ENCODE measurements at regions not wholly inside any gene's neighbourhood (a gene's known extent, or its start where the extent isn't known, plus 50 kb on each side); places are given as distances from the start of the nearest gene placed in this dataset.

- H3K4me1 ChIP-seq (ENCODE audit: control insufficient read depth in 3 of 3, insufficient read depth in 3 of 3, low read length in 3 of 3), result peaks cover 2 to 18% (median 16%) of the 10 kb centered on the region in 3 donors
- no peak overlapping the region for H3K4me3 ChIP-seq (ENCODE audit: low read length in 3 of 3)
- H3K27ac ChIP-seq (ENCODE audit: low read depth, low read length), result no peak overlapping the region
- H3K27me3 ChIP-seq (ENCODE audit: control insufficient read depth in 3 of 3, insufficient read depth in 3 of 3, low read length in 3 of 3), result no peaks in the 10 kb centered on the region
- no peak overlapping the region for H3K9ac ChIP-seq (ENCODE audit: low read depth in 1 of 3, low read length in 3 of 3)
- no peaks in the 10 kb centered on the region for H3K36me3 ChIP-seq (ENCODE audit: control insufficient read depth in 3 of 3, insufficient read depth in 3 of 3, low read length in 3 of 3)
- H3K9me3 ChIP-seq (ENCODE audit: control insufficient read depth in 3 of 3, low read length in 3 of 3), result no peaks in the 10 kb centered on the region
These were observed 284.2 kb upstream of the ZMIZ1 start for GRCh38 chr10:78784546-78784945.

GRCh38 chr10:78785066-78785465, 283.7 kb upstream of the ZMIZ1 start:
- Histone ChIP-seq H3K4me1 (ENCODE audit: control insufficient read depth in 3 of 3, insufficient read depth in 3 of 3, low read length in 3 of 3) (peaks cover 2 to 14% (median 12%) of the 10 kb centered on the region in 3 donors), H3K9me3 (ENCODE audit: control insufficient read depth in 3 of 3, low read length in 3 of 3) (no peaks in the 10 kb centered on the region), H3K27ac (ENCODE audit: low read depth, low read length) (no peak overlapping the region), H3K9ac (ENCODE audit: low read depth in 1 of 3, low read length in 3 of 3) (no peak overlapping the region), H3K27me3 (ENCODE audit: control insufficient read depth in 3 of 3, insufficient read depth in 3 of 3, low read length in 3 of 3) (no peaks in the 10 kb centered on the region), H3K36me3 (ENCODE audit: control insufficient read depth in 3 of 3, insufficient read depth in 3 of 3, low read length in 3 of 3) (no peaks in the 10 kb centered on the region), H3K4me3 (ENCODE audit: low read length in 3 of 3) (no peak overlapping the region)

GRCh38 chr10:78785991-78786390, 282.8 kb upstream of the ZMIZ1 start:
- Histone ChIP-seq H3K27me3 (ENCODE audit: control insufficient read depth in 3 of 3, insufficient read depth in 3 of 3, low read length in 3 of 3) (no peaks in the 10 kb centered on the region), H3K9me3 (ENCODE audit: control insufficient read depth in 3 of 3, low read length in 3 of 3) (no peaks in the 10 kb centered on the region), H3K27ac (ENCODE audit: low read depth, low read length) (no peak overlapping the region), H3K4me3 (ENCODE audit: low read length in 3 of 3) (no peak overlapping the region), H3K4me1 (ENCODE audit: control insufficient read depth in 3 of 3, insufficient read depth in 3 of 3, low read length in 3 of 3) (peaks cover 2 to 5% (median 4%) of the 10 kb centered on the region in 3 donors), H3K9ac (ENCODE audit: low read depth in 1 of 3, low read length in 3 of 3) (no peak overlapping the region), H3K36me3 (ENCODE audit: control insufficient read depth in 3 of 3, insufficient read depth in 3 of 3, low read length in 3 of 3) (no peaks in the 10 kb centered on the region)

- Histone ChIP-seq H3K4me1 (ENCODE audit: control insufficient read depth in 3 of 3, insufficient read depth in 3 of 3, low read length in 3 of 3) (peaks cover 0 to 3% (median 2%) of the 10 kb centered on the region in 3 donors), H3K9me3 (ENCODE audit: control insufficient read depth in 3 of 3, low read length in 3 of 3) (no peaks in the 10 kb centered on the region), H3K9ac (ENCODE audit: low read depth in 1 of 3, low read length in 3 of 3) (no peak overlapping the region), H3K27ac (ENCODE audit: low read depth, low read length) (no peak overlapping the region), H3K36me3 (ENCODE audit: control insufficient read depth in 3 of 3, insufficient read depth in 3 of 3, low read length in 3 of 3) (no peaks in the 10 kb centered on the region), H3K4me3 (ENCODE audit: low read length in 3 of 3) (no peak overlapping the region), H3K27me3 (ENCODE audit: control insufficient read depth in 3 of 3, insufficient read depth in 3 of 3, low read length in 3 of 3) (no peaks in the 10 kb centered on the region)
These were observed 281.6 kb upstream of the ZMIZ1 start for GRCh38 chr10:78787125-78787524.

GRCh38 chr10:78794736-78795455, 273.9 kb upstream of the ZMIZ1 start:
- Histone ChIP-seq H3K27me3 (ENCODE audit: control insufficient read depth in 3 of 3, insufficient read depth in 3 of 3, low read length in 3 of 3) (peaks cover 0 to 2% (median 0%) of the 10 kb centered on the region in 3 donors), H3K4me3 (ENCODE audit: low read length in 3 of 3) (no peak overlapping the region), H3K9ac (ENCODE audit: low read depth in 1 of 3, low read length in 3 of 3) (no peak overlapping the region), H3K27ac (ENCODE audit: low read depth, low read length) (no peak overlapping the region), H3K36me3 (ENCODE audit: control insufficient read depth in 3 of 3, insufficient read depth in 3 of 3, low read length in 3 of 3) (no peaks in the 10 kb centered on the region), H3K4me1 (ENCODE audit: control insufficient read depth in 3 of 3, insufficient read depth in 3 of 3, low read length in 3 of 3) (no peaks in the 10 kb centered on the region), H3K9me3 (ENCODE audit: control insufficient read depth in 3 of 3, low read length in 3 of 3) (peaks cover 0 to 2% (median 0%) of the 10 kb centered on the region in 3 donors)

- Histone ChIP-seq H3K9me3 (ENCODE audit: control insufficient read depth in 3 of 3, low read length in 3 of 3) (no peaks in the 10 kb centered on the region), H3K9ac (ENCODE audit: low read depth in 1 of 3, low read length in 3 of 3) (no peak overlapping the region), H3K36me3 (ENCODE audit: control insufficient read depth in 3 of 3, insufficient read depth in 3 of 3, low read length in 3 of 3) (no peaks in the 10 kb centered on the region), H3K4me3 (ENCODE audit: low read length in 3 of 3) (no peak overlapping the region), H3K27me3 (ENCODE audit: control insufficient read depth in 3 of 3, insufficient read depth in 3 of 3, low read length in 3 of 3) (peaks cover 0 to 8% (median 0%) of the 10 kb centered on the region in 3 donors), H3K27ac (ENCODE audit: low read depth, low read length) (no peak overlapping the region), H3K4me1 (ENCODE audit: control insufficient read depth in 3 of 3, insufficient read depth in 3 of 3, low read length in 3 of 3) (peaks cover 8 to 21% (median 19%) of the 10 kb centered on the region in 3 donors)
These were observed 269.6 kb upstream of the ZMIZ1 start for GRCh38 chr10:78798976-78799730.

- Histone ChIP-seq H3K9ac (ENCODE audit: low read depth in 1 of 3, low read length in 3 of 3) (no peak overlapping the region), H3K4me1 (ENCODE audit: control insufficient read depth in 3 of 3, insufficient read depth in 3 of 3, low read length in 3 of 3) (peaks cover 13 to 29% (median 27%) of the 10 kb centered on the region in 3 donors), H3K9me3 (ENCODE audit: control insufficient read depth in 3 of 3, low read length in 3 of 3) (no peaks in the 10 kb centered on the region), H3K27ac (ENCODE audit: low read depth, low read length) (no peak overlapping the region), H3K27me3 (ENCODE audit: control insufficient read depth in 3 of 3, insufficient read depth in 3 of 3, low read length in 3 of 3) (peaks cover 0 to 6% (median 0%) of the 10 kb centered on the region in 3 donors), H3K36me3 (ENCODE audit: control insufficient read depth in 3 of 3, insufficient read depth in 3 of 3, low read length in 3 of 3) (no peaks in the 10 kb centered on the region), H3K4me3 (ENCODE audit: low read length in 3 of 3) (no peak overlapping the region)
These were observed 268.8 kb upstream of the ZMIZ1 start for GRCh38 chr10:78800006-78800405.

GRCh38 chr10:78800535-78801320, 268.0 kb upstream of the ZMIZ1 start:
- no peak overlapping the region for H3K27ac ChIP-seq (ENCODE audit: low read depth, low read length)
- peaks cover 21 to 34% (median 28%) of the 10 kb centered on the region in 3 donors for H3K4me1 ChIP-seq (ENCODE audit: control insufficient read depth in 3 of 3, insufficient read depth in 3 of 3, low read length in 3 of 3)
- no peak overlapping the region for H3K4me3 ChIP-seq (ENCODE audit: low read length in 3 of 3)
- H3K27me3 ChIP-seq (ENCODE audit: control insufficient read depth in 3 of 3, insufficient read depth in 3 of 3, low read length in 3 of 3), result peaks cover 0 to 6% (median 0%) of the 10 kb centered on the region in 3 donors
- H3K9ac ChIP-seq (ENCODE audit: low read depth in 1 of 3, low read length in 3 of 3), result no peak overlapping the region
- H3K9me3 ChIP-seq (ENCODE audit: control insufficient read depth in 3 of 3, low read length in 3 of 3), result no peaks in the 10 kb centered on the region
- no peaks in the 10 kb centered on the region for H3K36me3 ChIP-seq (ENCODE audit: control insufficient read depth in 3 of 3, insufficient read depth in 3 of 3, low read length in 3 of 3)

GRCh38 chr10:78802431-78802830, 266.3 kb upstream of the ZMIZ1 start:
- Histone ChIP-seq H3K36me3 (ENCODE audit: control insufficient read depth in 3 of 3, insufficient read depth in 3 of 3, low read length in 3 of 3) (no peaks in the 10 kb centered on the region), H3K4me1 (ENCODE audit: control insufficient read depth in 3 of 3, insufficient read depth in 3 of 3, low read length in 3 of 3) (peaks cover 22 to 38% (median 31%) of the 10 kb centered on the region in 3 donors), H3K9ac (ENCODE audit: low read depth in 1 of 3, low read length in 3 of 3) (peak overlapping the region in 1 of 3 donors; percentile 35), H3K9me3 (ENCODE audit: control insufficient read depth in 3 of 3, low read length in 3 of 3) (no peaks in the 10 kb centered on the region), H3K27me3 (ENCODE audit: control insufficient read depth in 3 of 3, insufficient read depth in 3 of 3, low read length in 3 of 3) (peaks cover 0 to 6% (median 0%) of the 10 kb centered on the region in 3 donors), H3K27ac (ENCODE audit: low read depth, low read length) (peak overlapping the region; percentile 17), H3K4me3 (ENCODE audit: low read length in 3 of 3) (no peak overlapping the region)
